ENCODE measurements at regions not wholly inside any gene's neighbourhood (a gene's known extent, or its start where the extent isn't known, plus 50 kb on each side); places are given as distances from the start of the nearest gene placed in this dataset.

- H3K27ac ChIP-seq = no peak overlapping the region
- TF ChIP-seq CTCF (IDR thresholded peaks at IDR 0.05) = no peak
- no peak for TF ChIP-seq EP300 (IDR thresholded peaks at IDR 0.05)
- no peak for TF ChIP-seq POLR2A (IDR thresholded peaks at IDR 0.05)
- no peak for TF ChIP-seq POLR2AphosphoS5 (IDR thresholded peaks at IDR 0.05)
- H3K27me3 ChIP-seq = no peaks in the 10 kb centered on the region
- no peaks in the 10 kb centered on the region for H3K36me3 ChIP-seq
- 10% methylated on average over 3 of the region's 3 CpGs for WGBS
- no peak for DNase-seq (ENCODE audit: low spot score in 2 of 2)
- H3K4me3 ChIP-seq = no peak overlapping the region
- H3K4me1 ChIP-seq = no peaks in the 10 kb centered on the region
- H3K9me3 ChIP-seq = peaks cover 4% of the 10 kb centered on the region
These were observed 58.9 kb upstream of the CTNNA2 start for GRCh38 chr2:79453918-79454317.

GRCh38 chr2:79452651-79453050 is 60.2 kb upstream of the CTNNA2 start:
- Histone ChIP-seq H3K4me1 (no peaks in the 10 kb centered on the region), H3K27me3 (no peaks in the 10 kb centered on the region), H3K4me3 (no peak overlapping the region), H3K9me3 (peaks cover 4% of the 10 kb centered on the region), H3K27ac (no peak overlapping the region), H3K36me3 (no peaks in the 10 kb centered on the region)
- DNase-seq (ENCODE audit: low spot score in 2 of 2) = no peak
- 82% methylated on average over 1 of the region's 1 CpG for WGBS
- TF ChIP-seq CTCF (IDR thresholded peaks at IDR 0.05) (no peak), EP300 (IDR thresholded peaks at IDR 0.05) (no peak), POLR2AphosphoS5 (IDR thresholded peaks at IDR 0.05) (no peak), POLR2A (IDR thresholded peaks at IDR 0.05) (no peak)

- Histone ChIP-seq H3K9me3 (peaks cover 7% of the 10 kb centered on the region), H3K27ac (no peak overlapping the region), H3K4me3 (no peak overlapping the region), H3K4me1 (no peaks in the 10 kb centered on the region), H3K27me3 (no peaks in the 10 kb centered on the region), H3K36me3 (no peaks in the 10 kb centered on the region)
- no peak for DNase-seq (ENCODE audit: low spot score in 2 of 2)
- TF ChIP-seq POLR2A (IDR thresholded peaks at IDR 0.05) = no peak
- no peak for TF ChIP-seq EP300 (IDR thresholded peaks at IDR 0.05)
- no peak for TF ChIP-seq POLR2AphosphoS5 (IDR thresholded peaks at IDR 0.05)
- TF ChIP-seq CTCF (IDR thresholded peaks at IDR 0.05) = no peak
These were observed 65.4 kb upstream of the CTNNA2 start for GRCh38 chr2:79447463-79447862.

- 46% methylated on average over 2 of the region's 2 CpGs for WGBS
- Histone ChIP-seq H3K36me3 (no peaks in the 10 kb centered on the region), H3K9me3 (peaks cover 7% of the 10 kb centered on the region), H3K4me3 (no peak overlapping the region), H3K4me1 (no peaks in the 10 kb centered on the region), H3K27ac (no peak overlapping the region), H3K27me3 (no peaks in the 10 kb centered on the region)
- no peak for DNase-seq (ENCODE audit: low spot score in 2 of 2)
- TF ChIP-seq EP300 (IDR thresholded peaks at IDR 0.05) (no peak), POLR2AphosphoS5 (IDR thresholded peaks at IDR 0.05) (no peak), CTCF (IDR thresholded peaks at IDR 0.05) (no peak), POLR2A (IDR thresholded peaks at IDR 0.05) (no peak)
These were observed 66.5 kb upstream of the CTNNA2 start for GRCh38 chr2:79446313-79446712.

GRCh38 chr2:79437433-79438267 is 75.2 kb upstream of the CTNNA2 start:
- no peak for DNase-seq (ENCODE audit: low spot score in 2 of 2)
- TF ChIP-seq CTCF (IDR thresholded peaks at IDR 0.05) (no peak), EP300 (IDR thresholded peaks at IDR 0.05) (no peak), POLR2A (IDR thresholded peaks at IDR 0.05) (no peak), POLR2AphosphoS5 (IDR thresholded peaks at IDR 0.05) (no peak)
- Histone ChIP-seq H3K4me3 (no peak overlapping the region), H3K27me3 (no peaks in the 10 kb centered on the region), H3K27ac (no peak overlapping the region), H3K4me1 (no peaks in the 10 kb centered on the region), H3K36me3 (no peaks in the 10 kb centered on the region), H3K9me3 (no peaks in the 10 kb centered on the region)
- 50% methylated on average over 16 of the region's 16 CpGs for WGBS

Data from suprapubic skin (tissue), 4 donors.